Suprapubic skin (tissue), 4 donors: ENCODE measurements at regions not wholly inside any gene's neighbourhood (a gene's known extent, or its start where the extent isn't known, plus 50 kb on each side); places are given as distances from the start of the nearest gene placed in this dataset.

Experiments used
- CTCF ChIP-seq, 2 donors: fragments of 200-600 bp in 1 of 2; fragments of 450-650 bp in 1 of 2; sonication (generic) in 1 of 2; IDR thresholded peaks; one replicate each; pipeline ENCODE4 v1.5.1; 2016 to 2019; ENCODE audit warnings: antibody characterized with exemption in 2 of 2, mild to moderate bottlenecking in 1 of 2, moderate library complexity in 1 of 2
- EP300 ChIP-seq: sonication (generic); formaldehyde crosslinking; IDR thresholded peaks from one replicate; pipeline ENCODE4 v1.6.1; 2017; ENCODE audit warnings: antibody characterized with exemption
- POLR2A ChIP-seq, 2 donors: fragments of 450-650 bp; IDR thresholded peaks; one replicate each; pipeline ENCODE4 v1.6.1; 2017; ENCODE audit warnings: antibody characterized with exemption in 2 of 2, mild to moderate bottlenecking in 2 of 2, moderate library complexity in 2 of 2
- POLR2AphosphoS5 ChIP-seq, 3 donors: sonication (generic); formaldehyde crosslinking; IDR thresholded peaks; one replicate each; pipeline ENCODE4 v1.6.1; 2017; ENCODE audit warnings: antibody characterized with exemption in 3 of 3

GRCh38 chr4:122012735-122013134 lies 60.9 kb upstream of the TRPC3 start:
- no peak for TF ChIP-seq POLR2A (IDR thresholded peaks at IDR 0.05)
- no peak for TF ChIP-seq POLR2AphosphoS5 (IDR thresholded peaks at IDR 0.05)
- no peak for TF ChIP-seq CTCF (IDR thresholded peaks at IDR 0.05)
- TF ChIP-seq EP300: no peak
